ENCODE measurements at regions not wholly inside any gene's neighbourhood (a gene's known extent, or its start where the extent isn't known, plus 50 kb on each side); places are given as distances from the start of the nearest gene placed in this dataset.
A peak's percentile ranks its signal among the peaks of the same experiment; 100 is the strongest.
"Not testable (repeated sequence)": the region's sequence is repeated elsewhere in the genome, so short reads cannot be mapped to it uniquely, and the experiment has no call there.

DNA sequence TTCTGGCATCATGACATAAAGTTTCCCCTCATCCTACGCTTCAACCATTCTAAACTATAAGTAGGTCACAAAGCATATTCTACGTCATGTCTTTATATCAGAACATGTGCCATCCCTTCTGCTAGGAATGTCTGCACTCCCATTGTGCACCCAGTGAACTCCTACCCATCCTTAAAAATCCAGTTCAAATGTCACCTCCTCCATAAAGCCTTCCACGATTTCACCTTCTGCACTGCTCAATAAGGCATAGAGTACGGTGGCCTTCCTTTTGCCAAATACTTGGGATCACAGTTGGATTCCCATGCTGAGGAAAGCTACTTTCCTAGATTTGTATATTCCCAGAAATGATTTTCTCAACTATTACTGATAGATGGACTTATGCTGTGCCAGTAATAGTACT is 186.3 kb upstream of the ZKSCAN2 start:
- DNase-seq (ENCODE audit: low read depth): no peak

DNA sequence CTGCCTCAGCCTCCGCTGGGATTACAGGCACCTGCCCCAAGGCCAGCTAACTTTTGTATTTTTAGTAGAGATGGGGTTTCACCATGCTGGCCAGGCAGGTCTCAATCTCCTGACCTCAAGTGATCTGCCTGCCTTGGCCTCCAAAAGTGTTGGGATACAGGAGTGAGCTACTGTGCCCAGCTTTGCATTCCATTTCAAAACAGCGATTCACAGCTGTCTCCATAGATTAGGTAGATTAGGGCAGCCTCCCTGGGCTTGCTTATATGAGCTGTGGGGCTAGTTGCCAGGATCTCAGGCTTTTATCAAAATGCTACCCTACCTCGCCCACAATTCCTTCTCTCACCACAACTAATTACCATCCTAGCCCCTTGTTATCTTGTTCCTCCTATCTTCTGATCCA is 176.4 kb upstream of the ZKSCAN2 start:
- DNase-seq (ENCODE audit: low read depth): no peak

DNA sequence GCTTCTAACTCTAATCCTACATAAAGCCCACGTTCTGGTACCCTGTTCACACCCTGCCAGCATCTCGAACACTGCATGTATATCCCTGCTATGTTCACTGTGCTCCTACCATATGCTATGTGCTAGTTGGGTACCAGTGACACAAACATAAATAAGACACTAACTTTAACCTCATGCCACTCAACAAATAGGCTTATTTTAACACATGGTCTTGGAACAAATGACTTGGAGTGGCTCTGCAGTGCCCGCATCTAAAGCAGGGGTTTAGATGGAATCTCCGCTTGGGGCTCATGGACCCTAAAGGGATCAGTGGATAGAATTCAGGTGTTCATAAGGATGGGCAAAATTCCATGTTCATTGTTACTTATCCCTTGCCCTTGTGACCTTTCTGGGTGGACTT is 175.7 kb upstream of the ZKSCAN2 start:
- DNase-seq (ENCODE audit: low read depth): no peak

DNA sequence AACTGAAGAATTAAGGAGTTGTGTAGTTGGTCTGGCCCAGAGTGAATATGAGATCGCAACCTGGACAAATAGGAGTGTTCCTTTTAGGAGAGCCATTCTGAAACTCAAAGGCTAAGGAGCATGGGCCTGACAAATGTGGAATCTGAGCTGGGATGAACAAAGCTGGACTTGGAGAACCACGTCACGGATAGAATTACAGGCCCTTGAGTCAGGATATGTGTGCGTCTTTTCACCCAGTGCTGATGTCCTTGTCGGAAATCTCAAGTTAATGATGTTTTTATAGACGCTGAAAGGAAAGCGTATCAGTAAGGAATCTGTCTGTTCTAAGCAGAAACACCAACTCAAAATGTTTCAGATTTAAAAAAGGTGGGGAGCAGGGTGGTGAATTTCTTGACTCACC is 173.8 kb upstream of the ZKSCAN2 start:
- DNase-seq (ENCODE audit: low read depth): no peak

DNA sequence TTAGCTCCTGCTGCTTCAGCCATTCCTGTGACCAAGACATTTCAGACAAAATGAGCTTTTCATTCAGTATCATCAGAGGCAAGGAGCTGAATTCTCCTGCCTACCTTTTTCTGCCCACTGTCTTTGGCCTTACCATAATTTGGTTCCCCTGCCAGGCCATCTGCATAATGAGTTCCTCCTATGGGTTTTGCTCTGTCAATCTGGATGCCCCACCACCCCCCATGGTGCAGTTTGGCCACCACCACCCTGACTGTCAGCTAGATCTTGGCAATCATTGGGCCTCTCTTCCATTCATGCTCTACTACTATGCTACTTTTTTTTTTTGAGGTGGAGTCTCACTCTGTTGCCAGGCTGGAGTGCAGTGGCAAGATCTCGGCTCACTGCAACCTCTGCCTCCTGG is 169.2 kb upstream of the ZKSCAN2 start:
- DNase-seq (ENCODE audit: low read depth): no peak

DNA sequence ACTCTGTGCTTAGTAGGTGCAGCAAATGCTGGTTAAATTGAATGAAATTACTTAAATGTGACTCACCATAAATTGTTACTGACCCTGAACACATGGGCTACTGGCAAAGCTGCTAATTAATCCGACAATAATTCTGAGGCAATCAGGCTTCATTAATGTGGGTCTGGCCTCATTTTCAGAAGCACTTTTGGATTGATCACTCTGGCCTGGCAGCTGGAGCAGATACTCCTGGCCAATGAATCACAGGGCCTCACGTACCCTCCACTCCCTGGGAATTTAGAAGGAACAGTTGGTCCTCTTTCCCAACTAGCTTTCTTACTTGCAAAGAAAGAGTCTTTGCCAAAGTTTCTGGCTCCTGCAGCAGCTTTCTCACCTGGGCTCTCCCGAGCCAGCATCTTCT is 162.0 kb upstream of the ZKSCAN2 start:
- DNase-seq (ENCODE audit: low read depth): no peak

DNA sequence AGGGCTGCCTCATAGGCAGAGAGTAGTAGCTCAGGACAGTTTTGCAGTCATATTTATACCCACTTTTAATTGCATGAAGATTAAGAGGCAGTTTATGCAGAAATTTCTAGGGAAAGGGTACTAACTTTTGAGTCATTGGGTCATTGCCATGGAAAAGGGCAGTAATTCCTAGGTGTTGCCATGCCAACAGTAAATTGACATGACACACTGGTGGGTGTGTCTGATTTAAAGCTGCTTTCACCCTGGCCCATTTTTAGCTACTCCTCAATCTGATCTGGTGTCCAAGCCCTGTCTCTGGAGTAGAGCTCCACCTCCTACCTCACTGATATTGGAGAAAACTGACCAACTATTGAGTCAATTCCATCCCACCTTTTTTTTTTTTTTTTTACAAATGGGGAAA is 161.5 kb upstream of the ZKSCAN2 start:
- DNase-seq (ENCODE audit: low read depth): peak; percentile 26

DNA sequence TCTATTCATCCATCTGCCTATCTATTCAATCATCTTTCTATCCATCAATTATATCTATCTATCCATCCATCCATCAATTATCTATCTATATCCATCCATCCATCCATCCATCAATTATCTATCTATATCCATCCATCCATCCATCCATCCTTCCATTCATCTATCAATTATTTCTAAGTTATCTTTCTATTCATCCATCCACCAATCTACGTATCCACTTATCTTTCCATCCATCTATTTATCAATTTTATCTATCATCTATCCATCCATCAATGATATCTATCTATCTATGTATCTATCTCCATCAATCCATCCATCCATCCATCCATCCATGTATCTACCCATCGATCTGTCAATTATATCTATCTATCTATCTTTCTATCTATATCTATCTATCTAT is 158.4 kb upstream of the ZKSCAN2 start:
- DNase-seq (ENCODE audit: low read depth): no peak

DNA sequence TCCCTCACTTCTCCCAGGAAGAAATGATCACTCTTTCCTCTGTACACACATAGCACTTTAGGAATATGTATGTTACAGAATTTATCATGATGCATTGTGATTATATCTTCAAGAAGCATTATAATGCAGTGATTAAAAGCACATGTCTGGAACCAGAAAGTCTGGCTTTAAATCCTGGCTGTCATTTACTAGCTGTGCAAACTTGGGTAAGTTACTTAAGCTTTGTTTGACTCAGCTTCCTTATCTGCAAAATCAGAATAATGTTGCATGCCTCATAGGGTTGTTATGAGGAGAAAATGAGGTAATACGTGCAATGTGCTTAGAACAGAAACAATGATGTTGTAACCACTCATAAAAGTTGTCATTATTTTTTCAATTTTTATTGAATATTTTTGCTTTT is 156.3 kb upstream of the ZKSCAN2 start:
- DNase-seq (ENCODE audit: low read depth): peak; percentile 68

DNA sequence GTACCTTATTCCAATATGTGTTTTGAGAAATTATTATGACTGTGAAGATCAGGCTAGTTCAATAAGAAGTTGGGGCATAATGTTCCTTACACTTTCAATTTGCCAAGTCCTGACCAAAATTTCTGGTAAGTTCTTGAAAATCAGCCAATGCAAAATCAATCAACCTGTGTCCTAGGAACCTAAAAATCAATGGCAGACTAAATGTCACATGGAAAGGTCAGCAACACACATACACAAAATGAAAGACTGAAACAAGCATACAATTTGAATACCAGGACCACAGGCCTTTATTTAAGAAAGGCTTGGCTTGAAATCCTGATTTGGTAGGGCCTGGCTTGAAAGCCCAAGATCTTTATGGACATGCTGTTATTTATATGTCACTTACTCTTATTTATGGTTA is 155.5 kb upstream of the ZKSCAN2 start:
- no peak for DNase-seq (ENCODE audit: low read depth)

DNA sequence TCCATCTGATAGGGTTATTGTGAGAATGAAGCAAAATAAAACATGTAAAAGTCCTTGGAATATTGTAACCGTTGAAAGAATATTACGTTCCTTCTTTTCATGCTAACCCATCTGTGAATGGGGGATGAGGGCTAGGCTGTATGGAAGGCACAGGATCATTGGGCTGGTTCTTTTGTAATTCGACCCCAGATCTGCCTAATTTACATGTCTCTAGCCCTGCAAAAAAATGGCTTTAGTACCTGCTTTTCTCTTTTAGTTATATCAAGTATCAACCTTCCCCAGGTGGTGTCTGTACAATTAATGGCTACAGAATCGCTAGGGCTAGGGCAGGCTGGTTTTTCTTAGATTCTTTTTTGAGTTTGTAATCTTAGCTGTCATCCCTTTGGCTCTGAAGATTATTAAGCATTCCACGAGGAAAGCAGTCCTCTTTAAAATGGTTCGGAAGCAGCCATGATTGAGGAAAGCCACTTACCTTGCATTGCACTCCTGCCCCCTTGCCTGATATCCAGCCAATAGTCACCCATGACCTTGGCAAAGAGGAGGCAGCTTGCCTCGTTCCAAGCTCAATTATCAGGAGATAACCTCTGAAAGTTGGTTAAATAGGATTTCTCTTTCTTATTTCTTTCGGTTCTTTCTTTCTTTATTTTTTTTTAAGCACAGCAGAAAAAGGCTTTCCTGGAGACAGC is 153.9 kb upstream of the ZKSCAN2 start:
- DNase-seq (ENCODE audit: low read depth): no peak

DNA sequence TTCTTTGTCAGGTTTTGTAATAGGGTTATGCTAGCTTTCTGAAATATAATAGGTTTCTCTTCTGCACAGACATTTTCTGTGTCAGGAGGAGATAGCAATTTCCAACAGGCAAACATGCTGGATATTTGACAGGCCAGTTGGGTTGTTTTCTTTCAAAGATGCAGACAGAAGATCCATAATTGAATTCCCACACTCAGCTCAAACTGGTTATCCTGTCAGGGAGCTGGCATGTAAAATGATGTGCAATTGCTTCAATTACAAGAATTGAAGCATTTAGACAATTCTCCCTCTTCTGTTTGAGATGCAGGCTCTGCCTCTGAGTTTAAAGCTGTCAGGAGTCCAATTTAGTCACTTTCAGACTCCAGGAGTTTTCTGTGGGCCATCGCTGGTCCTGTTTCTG is 146.2 kb upstream of the ZKSCAN2 start:
- DNase-seq (ENCODE audit: low read depth): no peak

DNA sequence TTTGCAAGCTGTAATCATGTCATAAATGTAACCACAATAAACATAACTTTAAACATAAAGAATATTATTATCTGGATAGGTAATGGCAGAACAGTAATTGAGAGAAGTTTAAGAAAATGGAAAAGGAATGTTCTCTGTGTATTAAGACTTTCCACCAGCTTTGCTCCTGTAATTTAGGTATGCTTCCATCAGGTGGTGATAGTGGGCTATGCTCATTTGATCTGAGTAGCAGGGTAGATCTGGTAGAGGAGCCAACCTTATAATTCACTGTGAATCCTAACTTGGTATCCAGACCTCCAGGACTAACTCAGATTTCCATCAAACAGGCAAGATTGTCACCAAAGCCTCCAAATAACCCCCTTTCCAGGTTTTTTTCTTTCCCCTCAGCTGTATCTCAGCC is 137.9 kb upstream of the ZKSCAN2 start:
- DNase-seq (ENCODE audit: low read depth): no peak

DNA sequence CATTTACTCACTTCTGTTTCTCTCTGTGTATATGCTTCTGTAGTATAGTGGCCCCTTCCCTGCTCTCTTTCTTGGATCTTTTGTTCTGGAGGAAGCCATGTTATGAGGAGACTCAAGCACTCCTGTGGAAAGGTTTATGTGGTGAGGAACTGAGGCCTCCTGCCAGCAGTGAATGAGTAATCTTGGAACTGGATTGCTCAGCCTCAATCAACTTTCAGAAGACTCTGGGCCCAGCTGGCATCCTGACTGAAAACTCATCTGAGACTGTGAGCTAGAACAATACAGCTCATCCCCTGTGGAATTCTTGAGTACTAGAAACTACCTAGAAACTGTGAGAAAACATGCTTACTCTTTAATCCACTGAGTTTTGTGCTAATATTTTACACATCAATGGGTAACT is 133.1 kb upstream of the ZKSCAN2 start:
- DNase-seq (ENCODE audit: low read depth): peak; percentile 9

DNA sequence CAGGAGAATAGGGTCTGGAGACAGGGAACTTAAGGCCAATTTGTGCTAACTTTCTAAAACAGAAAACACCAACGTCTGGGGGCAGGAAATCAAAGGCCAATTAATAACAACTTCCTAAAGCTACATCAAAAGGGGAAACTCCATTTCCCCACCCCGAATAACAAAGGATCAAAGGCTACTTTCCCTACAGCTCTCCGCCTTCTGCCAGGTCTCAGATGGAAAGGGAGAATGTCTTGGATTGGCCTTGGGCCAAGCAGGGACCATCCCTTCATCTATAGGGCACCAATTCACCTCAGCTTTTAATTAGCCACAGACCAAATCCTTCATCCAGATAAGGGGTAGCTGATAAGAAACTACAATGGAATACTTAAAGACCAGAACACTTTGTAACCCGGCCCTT is 116.9 kb upstream of the ZKSCAN2 start:
- DNase-seq (ENCODE audit: low read depth): no peak

DNA sequence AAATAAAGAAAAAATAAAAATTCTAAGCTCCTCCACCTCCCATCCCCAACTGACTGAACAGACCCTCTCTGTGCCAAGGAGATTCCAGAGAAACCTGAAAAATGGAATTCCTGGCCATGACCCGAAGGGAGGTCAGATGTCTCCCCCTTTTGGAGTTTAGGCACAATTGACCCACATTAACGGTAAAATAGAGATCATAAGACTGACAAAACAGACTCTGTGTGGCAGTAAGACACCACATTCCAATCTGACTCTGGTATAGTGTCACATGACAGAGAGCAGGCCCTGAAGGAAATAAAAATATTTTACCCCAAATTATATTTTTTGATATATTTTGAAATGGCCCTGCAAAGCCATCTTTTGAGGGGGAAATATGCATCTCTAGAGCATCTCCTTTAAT is 115.1 kb upstream of the ZKSCAN2 start:
- peak; percentile 10 for DNase-seq (ENCODE audit: low read depth)

DNA sequence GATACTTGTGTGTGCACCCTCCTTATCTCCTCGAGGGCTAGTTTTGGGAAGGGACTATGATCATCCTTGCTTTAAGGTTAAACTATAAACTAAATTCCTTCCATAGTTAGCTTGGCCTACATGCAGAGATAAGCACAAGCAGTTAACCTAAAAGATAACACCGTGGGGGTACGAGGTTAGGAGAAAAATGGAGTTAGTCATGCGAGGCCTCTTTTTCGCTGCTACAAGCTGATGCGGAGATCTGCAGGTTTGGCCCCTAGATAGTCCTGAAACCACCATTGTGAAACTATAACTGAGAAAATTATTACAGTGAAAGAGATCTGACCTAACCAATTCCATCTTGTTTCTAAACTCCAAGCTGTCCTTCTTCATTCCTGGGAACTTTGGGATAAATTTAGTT is 113.7 kb upstream of the ZKSCAN2 start:
- DNase-seq (ENCODE audit: low read depth): no peak

DNA sequence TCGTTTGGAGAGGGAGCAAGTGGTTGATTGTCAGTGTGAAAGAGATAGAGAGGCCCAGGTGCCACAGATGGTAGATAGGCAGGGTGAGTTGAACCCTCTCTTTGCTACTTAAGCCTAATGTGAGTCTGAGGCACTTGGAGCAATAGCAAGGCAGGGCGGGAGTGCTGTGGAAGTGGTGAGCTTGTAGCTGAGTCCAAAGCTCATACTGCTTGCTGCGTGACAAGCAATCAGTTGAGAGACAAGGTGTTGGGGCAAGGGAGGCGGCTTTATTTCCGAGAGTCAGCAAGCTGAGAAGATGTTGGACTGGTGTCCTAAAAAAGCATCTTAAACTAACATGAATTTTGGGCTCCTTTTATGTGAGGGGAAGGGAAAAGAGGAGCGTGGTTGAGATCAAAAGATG is 112.9 kb upstream of the ZKSCAN2 start:
- no peak for DNase-seq (ENCODE audit: low read depth)

DNA sequence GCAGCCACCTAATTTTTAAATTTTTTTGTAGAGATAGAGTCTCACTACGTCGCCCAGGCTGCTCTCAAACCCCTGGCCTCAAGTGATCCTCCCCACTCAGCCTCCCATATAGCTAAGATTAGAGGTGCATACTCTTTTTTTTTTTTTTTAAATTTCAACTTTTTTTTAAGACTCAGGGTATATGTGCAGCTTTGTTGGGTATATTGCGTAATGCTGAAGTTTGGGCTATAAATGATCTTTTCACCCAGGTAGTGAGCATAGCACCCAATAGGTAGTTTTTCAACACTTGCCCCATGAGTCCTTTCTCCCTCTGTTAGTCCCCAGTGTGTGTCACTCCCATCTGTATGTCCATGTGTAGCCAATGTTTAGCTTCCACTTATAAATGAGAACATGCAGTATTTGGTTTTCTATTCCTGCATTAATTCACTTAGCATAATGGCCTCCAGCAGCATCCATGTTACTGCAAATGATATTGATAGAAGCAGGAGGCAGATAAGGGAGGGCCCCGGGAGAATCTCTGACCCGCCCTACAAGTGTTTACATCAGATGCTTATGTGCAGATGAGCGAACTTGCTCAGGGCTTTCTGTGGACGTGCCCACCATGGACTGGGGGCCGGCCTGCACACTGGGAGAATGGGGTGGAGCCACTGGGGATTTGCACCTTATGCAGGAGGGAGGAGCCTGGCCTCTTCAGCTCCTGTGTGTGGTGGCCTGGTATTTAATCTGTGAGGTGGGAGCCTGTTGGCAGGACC is 110.3 kb upstream of the ZKSCAN2 start:
- no peak for DNase-seq (ENCODE audit: low read depth)

DNA sequence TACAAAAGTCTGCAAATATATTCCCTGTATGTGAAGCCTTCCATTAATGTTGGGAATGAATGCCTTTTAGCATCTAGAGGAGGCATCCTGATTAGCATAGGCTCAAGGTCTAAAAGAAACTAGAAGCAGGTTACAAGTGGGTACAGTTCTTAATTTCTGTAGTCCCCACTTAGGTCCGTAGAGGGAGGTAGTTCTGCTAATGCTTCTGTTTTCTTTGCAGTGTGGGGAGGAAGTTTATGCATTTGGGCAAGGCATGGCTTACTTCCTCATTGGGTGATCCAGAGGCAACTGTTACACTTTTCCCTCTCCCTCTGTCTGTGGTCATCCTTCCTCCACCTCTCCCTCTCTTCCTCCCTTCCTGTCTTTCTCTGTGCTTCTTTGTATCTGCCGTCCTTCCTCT is 108.4 kb upstream of the ZKSCAN2 start:
- DNase-seq (ENCODE audit: low read depth): no peak

DNA sequence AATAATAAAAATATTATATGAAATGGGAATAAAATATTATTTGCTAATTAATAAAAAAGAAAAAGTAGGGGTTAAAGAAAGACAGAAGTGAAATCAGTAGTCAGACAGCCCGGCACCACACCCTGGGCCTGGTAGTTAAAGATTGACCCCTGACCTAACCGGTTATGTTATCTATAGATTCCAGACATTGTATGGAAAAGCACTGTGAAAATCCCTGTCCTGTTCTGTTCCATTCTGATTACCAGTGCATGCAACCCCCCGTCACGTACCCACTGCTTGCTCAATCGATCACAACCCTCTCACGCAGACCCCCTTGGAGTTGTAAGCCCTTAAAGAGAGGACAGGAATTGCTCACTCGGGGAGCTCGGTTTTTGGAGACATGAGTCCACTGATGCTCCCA is 101.9 kb upstream of the ZKSCAN2 start:
- DNase-seq (ENCODE audit: low read depth): not testable (repeated sequence)

DNA sequence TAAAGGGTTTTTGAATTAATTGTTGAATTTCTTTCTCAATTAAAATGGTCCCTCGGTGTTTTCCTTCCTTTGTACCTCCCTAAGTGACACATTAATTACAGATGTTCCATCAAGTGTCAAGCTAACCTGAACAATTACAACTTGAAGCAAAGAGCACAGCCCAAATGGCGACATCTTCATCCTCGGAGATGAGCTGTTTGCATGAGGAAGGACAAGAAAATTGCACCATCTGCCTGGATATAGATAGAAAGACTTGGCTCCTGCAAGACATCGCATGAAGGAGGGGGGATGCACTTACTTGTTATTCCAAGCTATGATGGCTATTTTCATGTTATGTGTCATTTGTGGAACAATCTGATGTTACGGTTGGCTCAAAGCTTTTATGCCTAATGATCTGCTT is 86.4 kb upstream of the ZKSCAN2 start:
- no peak for DNase-seq (ENCODE audit: low read depth)

DNA sequence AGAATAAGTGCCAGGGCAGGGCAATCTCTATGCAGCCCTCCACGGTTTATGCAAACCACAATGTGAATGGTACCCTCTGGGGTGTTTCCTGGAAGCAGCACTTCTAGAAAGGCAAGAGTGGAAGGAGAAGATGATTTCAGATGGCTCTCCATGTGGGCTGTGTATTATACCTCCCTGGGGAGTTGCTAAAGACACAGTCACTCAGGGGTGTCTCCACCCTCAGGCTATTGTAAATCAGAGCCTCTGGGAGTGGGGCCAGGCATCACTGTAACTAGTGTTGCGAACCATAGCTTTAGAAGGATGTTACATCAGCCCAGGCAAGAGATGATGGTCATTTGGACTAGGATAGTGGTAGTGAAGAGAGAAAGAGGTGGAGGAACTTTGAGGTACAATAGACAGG is 83.3 kb upstream of the ZKSCAN2 start:
- no peak for DNase-seq (ENCODE audit: low read depth)

Measured in M059J (cell line).